IPS-20b (cell line): ENCODE measurements at regions not wholly inside any gene's neighbourhood (a gene's known extent, or its start where the extent isn't known, plus 50 kb on each side); places are given as distances from the start of the nearest gene placed in this dataset.
"Not testable (repeated sequence)": the region's sequence is repeated elsewhere in the genome, so short reads cannot be mapped to it uniquely, and the experiment has no call there.

Experiments used
- H3K27ac ChIP-seq: one replicate; pipeline ENCODE4 v1.5.1; 2013; ENCODE audit warnings: low read length
- H3K27me3 ChIP-seq: 2 replicates; pipeline ENCODE4 v1.6.1; 2013; ENCODE audit warnings: mild to moderate bottlenecking, low read length, inconsistent platforms; ENCODE audit not compliant: insufficient read depth
- H3K36me3 ChIP-seq: 2 replicates; pipeline ENCODE4 v1.6.1; 2013; ENCODE audit warnings: low read depth, mild to moderate bottlenecking, inconsistent platforms, low read length, moderate library complexity; ENCODE audit not compliant: insufficient read depth
- H3K4me1 ChIP-seq: 2 replicates; pipeline ENCODE4 v1.6.1; 2013; ENCODE audit warnings: mild to moderate bottlenecking, control low read depth, inconsistent platforms, low read length, moderate library complexity; ENCODE audit not compliant: insufficient read depth
- H3K4me3 ChIP-seq: 2 replicates; pipeline ENCODE4 v1.5.1; 2013; ENCODE audit warnings: mild to moderate bottlenecking, low read length, inconsistent platforms
- H3K9ac ChIP-seq: 2 replicates; pipeline ENCODE4 v1.6.1; 2013; ENCODE audit warnings: low read depth, mild to moderate bottlenecking, inconsistent platforms, low read length, moderate library complexity
- H3K9me3 ChIP-seq: 2 replicates; pipeline ENCODE4 v1.6.1; 2013; ENCODE audit warnings: mild to moderate bottlenecking, low read depth, low read length, inconsistent platforms; ENCODE audit not compliant: insufficient read depth

GRCh38 chr11:81802591-81802990, 931.1 kb downstream of the FAM181B start:
- H3K36me3 ChIP-seq, result no peaks in the 10 kb centered on the region
- no peak overlapping the region for H3K9ac ChIP-seq
- H3K27ac ChIP-seq, result no peak overlapping the region
- H3K27me3 ChIP-seq, result no peaks in the 10 kb centered on the region
- no peak overlapping the region for H3K4me3 ChIP-seq
- H3K9me3 ChIP-seq, result no peaks in the 10 kb centered on the region
- no peaks in the 10 kb centered on the region for H3K4me1 ChIP-seq

- Histone ChIP-seq H3K4me3 (no peak overlapping the region), H3K9ac (no peak overlapping the region), H3K9me3 (no peaks in the 10 kb centered on the region), H3K27ac (no peak overlapping the region), H3K4me1 (no peaks in the 10 kb centered on the region), H3K36me3 (no peaks in the 10 kb centered on the region), H3K27me3 (no peaks in the 10 kb centered on the region)
Measured at GRCh38 chr11:81792416-81792815, 941.2 kb downstream of the FAM181B start.

GRCh38 chr11:81787584-81788049, 946.0 kb downstream of the FAM181B start:
- no peaks in the 10 kb centered on the region for H3K9me3 ChIP-seq
- H3K27me3 ChIP-seq, result no peaks in the 10 kb centered on the region
- H3K27ac ChIP-seq, result no peak overlapping the region
- no peaks in the 10 kb centered on the region for H3K36me3 ChIP-seq
- no peak overlapping the region for H3K4me3 ChIP-seq
- no peak overlapping the region for H3K9ac ChIP-seq
- H3K4me1 ChIP-seq, result no peaks in the 10 kb centered on the region

DNA sequence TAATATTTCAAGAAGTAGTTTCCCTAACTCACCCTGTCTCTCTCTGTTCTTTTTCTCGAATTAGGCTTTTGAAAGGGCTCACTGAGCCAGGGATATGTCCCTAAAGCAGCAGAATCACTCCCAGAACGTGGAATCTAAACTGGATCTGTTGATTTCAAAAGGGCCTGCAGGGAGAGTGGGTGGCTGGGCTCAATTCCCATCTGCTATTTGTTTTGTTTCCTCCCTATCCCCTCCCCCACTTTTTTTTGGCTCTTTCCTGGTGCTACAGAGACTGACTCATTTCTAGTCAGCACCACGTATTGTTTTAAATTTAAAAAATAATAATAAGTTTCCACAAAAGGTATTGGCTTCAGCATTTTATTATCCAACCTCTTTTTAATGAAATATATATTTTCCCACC, 961.5 kb downstream of the FAM181B start:
- H3K9ac ChIP-seq, result no peak overlapping the region
- H3K4me3 ChIP-seq, result no peak overlapping the region
- no peak overlapping the region for H3K27ac ChIP-seq
- no peaks in the 10 kb centered on the region for H3K36me3 ChIP-seq
- H3K27me3 ChIP-seq, result no peaks in the 10 kb centered on the region
- peaks cover 6% of the 10 kb centered on the region; the same call in 1 of the 2 replicates for H3K4me1 ChIP-seq
- H3K9me3 ChIP-seq, result no peaks in the 10 kb centered on the region

GRCh38 chr11:81769906-81770305, 963.8 kb downstream of the FAM181B start:
- H3K4me1 ChIP-seq, H3K27me3 ChIP-seq, H3K27ac ChIP-seq, H3K4me3 ChIP-seq, H3K9me3 ChIP-seq, H3K36me3 ChIP-seq, H3K9ac ChIP-seq: not testable (repeated sequence)

DNA sequence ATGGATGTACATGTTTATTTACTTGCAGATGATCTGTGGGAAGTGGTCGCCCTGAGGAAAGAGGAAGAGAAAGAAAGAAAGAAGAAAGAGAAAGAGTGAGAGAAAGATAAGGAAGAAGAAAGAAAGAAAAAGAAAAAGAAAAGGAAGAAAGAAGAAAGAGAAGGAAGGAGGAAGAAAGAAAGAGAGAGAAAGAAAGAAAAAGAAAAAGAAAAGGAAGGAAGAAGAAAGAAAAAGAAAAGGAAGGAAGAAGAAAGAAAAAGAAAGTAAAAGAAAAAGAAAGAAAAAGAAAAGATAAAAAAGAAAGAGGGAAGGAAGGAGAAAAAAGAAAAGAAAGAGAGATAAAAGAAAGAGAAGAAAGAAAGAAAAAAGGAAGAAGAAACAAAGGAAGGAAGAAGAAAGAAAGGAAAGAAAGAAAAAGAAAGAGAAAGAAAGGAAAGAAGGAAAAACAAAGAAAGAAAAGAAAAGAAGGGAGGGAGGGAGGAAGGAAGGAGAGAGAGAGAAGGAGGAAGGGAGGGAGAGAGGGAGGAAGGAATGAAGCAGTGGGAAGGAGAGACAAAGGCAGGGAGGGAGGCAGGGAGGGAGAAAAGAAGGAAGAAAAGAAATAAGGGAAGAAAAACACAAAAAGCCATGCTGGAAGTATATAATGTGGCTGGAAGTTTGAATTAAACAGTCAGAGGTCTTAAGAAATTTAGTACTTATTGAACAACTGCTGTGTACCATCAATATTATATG, 976.6 kb downstream of the FAM181B start:
- H3K27me3 ChIP-seq, result no peaks in the 10 kb centered on the region
- no peaks in the 10 kb centered on the region for H3K4me1 ChIP-seq
- H3K36me3 ChIP-seq, result no peaks in the 10 kb centered on the region
- H3K4me3 ChIP-seq, result no peak overlapping the region
- no peaks in the 10 kb centered on the region for H3K9me3 ChIP-seq
- no peak overlapping the region for H3K27ac ChIP-seq
- no peak overlapping the region for H3K9ac ChIP-seq

DNA sequence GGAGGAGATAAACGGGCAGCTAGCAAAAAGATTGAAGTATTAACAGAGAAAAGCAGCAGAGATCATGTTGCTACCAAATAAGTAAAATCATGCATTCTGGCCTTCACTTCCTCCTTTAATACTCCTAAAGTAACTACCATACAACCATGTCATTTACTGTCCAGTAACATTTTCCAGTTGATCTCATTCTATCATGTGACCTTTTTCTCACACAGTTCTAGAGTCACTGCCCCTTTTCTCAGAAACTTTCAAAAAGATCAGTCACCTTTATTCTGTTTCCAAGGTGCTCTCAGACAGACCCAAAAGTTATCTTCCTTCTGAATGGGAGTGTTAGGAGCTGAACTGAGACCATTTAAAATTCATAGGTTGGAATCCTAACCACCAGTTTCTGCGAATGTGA, 984.4 kb downstream of the FAM181B start:
- no peak overlapping the region for H3K9ac ChIP-seq
- H3K27ac ChIP-seq, result no peak overlapping the region
- H3K4me3 ChIP-seq, result no peak overlapping the region
- H3K9me3 ChIP-seq, result no peaks in the 10 kb centered on the region
- no peaks in the 10 kb centered on the region for H3K27me3 ChIP-seq
- H3K36me3 ChIP-seq, result no peaks in the 10 kb centered on the region
- no peaks in the 10 kb centered on the region for H3K4me1 ChIP-seq

GRCh38 chr11:81744336-81745116, 989.1 kb downstream of the FAM181B start:
- no peaks in the 10 kb centered on the region for H3K36me3 ChIP-seq
- no peak overlapping the region for H3K9ac ChIP-seq
- H3K27me3 ChIP-seq, result no peaks in the 10 kb centered on the region

GRCh38 chr11:81725701-81726100, 1008.0 kb downstream of the FAM181B start:
- H3K36me3 ChIP-seq, result no peaks in the 10 kb centered on the region
- H3K27ac ChIP-seq, result no peak overlapping the region
- H3K27me3 ChIP-seq, result no peaks in the 10 kb centered on the region
- no peak overlapping the region for H3K4me3 ChIP-seq
- no peak overlapping the region for H3K9ac ChIP-seq
- H3K4me1 ChIP-seq, result no peaks in the 10 kb centered on the region
- H3K9me3 ChIP-seq, result peaks cover 13% of the 10 kb centered on the region

More at GRCh38 chr11:81744336-81745116, 989.1 kb downstream of the FAM181B start:
- Histone ChIP-seq H3K4me3 (no peak overlapping the region), H3K4me1 (no peaks in the 10 kb centered on the region), H3K27ac (no peak overlapping the region), H3K9me3 (no peaks in the 10 kb centered on the region)

DNA sequence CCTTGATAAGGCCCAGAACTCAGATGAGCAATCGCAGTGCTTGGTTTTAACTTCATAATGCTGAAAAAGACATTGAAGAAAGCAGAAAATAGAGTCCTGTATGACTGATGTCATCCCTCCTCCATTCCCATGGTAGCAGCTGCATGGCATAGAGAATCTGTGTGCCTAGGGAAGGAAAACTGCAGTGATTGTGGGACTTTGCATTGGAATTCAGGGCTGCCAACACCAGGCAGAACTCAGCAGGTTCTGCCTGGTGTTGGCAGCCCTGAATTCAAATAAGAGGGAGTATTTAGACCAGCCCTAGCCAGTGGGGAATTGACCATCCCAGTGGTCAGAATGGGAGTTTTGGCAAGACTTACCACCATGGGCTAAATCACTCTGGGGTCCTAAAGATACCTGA, 1016.0 kb downstream of the FAM181B start:
- Histone ChIP-seq H3K27me3 (no peaks in the 10 kb centered on the region), H3K4me1 (no peaks in the 10 kb centered on the region), H3K36me3 (no peaks in the 10 kb centered on the region), H3K9ac (no peak overlapping the region), H3K9me3 (no peaks in the 10 kb centered on the region), H3K4me3 (no peak overlapping the region), H3K27ac (no peak overlapping the region)

DNA sequence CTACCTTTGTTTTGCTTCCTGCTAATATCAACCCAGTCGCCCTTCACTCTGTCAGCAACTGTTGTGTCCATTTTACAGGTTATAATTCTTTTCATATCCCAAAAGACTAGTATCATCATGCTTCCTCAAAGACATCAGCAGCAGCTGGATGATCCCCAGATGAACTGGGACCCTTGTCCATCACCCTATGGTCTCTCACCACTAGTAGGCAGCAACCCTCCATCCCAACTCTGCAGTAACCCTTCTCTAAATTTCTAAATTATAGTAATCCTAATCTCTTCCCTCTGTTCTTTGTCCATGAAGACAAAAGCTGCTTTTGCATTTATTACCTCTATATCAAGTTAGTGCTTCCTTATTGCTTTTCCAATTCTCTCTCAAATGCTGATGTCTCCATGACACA, 1025.8 kb downstream of the FAM181B start:
- peaks cover 1% of the 10 kb centered on the region; the same call in 1 of the 2 replicates for H3K9me3 ChIP-seq
- no peak overlapping the region for H3K9ac ChIP-seq
- no peak overlapping the region for H3K4me3 ChIP-seq
- H3K4me1 ChIP-seq, result no peaks in the 10 kb centered on the region
- H3K27me3 ChIP-seq, result no peaks in the 10 kb centered on the region
- no peak overlapping the region for H3K27ac ChIP-seq
- H3K36me3 ChIP-seq, result no peaks in the 10 kb centered on the region

DNA sequence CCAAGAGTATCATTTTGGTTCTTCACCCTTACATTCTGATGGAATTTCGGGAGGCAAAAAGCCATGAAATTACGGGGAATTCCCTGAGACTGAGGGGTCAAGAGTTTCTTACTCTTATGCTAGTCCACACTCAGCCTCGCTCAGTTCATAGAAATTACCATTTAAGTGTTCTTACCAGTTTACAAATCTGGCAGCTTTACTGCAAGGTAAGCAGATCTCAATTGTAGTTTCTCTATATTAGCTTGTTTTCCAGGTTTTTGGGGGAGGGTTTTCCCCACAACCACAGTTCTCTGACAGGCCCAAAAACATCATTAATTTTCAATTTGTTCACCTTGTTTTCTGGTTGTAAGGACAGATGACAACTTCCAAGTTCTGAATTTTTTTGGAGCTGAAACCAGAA, 1028.4 kb downstream of the FAM181B start:
- H3K9me3 ChIP-seq, result peaks cover 9% of the 10 kb centered on the region; the same call in 1 of the 2 replicates
- no peak overlapping the region for H3K27ac ChIP-seq
- no peaks in the 10 kb centered on the region for H3K36me3 ChIP-seq
- no peak overlapping the region for H3K4me3 ChIP-seq
- H3K27me3 ChIP-seq, result no peaks in the 10 kb centered on the region
- no peaks in the 10 kb centered on the region for H3K4me1 ChIP-seq
- H3K9ac ChIP-seq, result no peak overlapping the region
